GM20000 (cell line): ENCODE measurements at regions not wholly inside any gene's neighbourhood (a gene's known extent, or its start where the extent isn't known, plus 50 kb on each side); places are given as distances from the start of the nearest gene placed in this dataset.

Experiments used
- DNase-seq: peaks from one replicate; pipeline ENCODE4 v3.0.0; 2012; ENCODE audit warnings: low spot score
- CTCF ChIP-seq: IDR thresholded peaks from 2 replicates; pipeline ENCODE4 v1.5.1; 2012; ENCODE audit warnings: mild to moderate bottlenecking, control low read depth; ENCODE audit errors: extremely low read depth, missing control alignments

GRCh38 chr20:57062696-57063270 is 203.7 kb downstream of the BMP7 start:
- DNase-seq: no peak
- TF ChIP-seq CTCF: no peak

GRCh38 chr20:57064836-57065235 is 201.6 kb downstream of the BMP7 start:
- no peak for DNase-seq
- no peak for TF ChIP-seq CTCF

- TF ChIP-seq CTCF: no peak
- DNase-seq: no peak
These were observed 200.8 kb downstream of the BMP7 start for GRCh38 chr20:57065646-57066045.

- TF ChIP-seq CTCF: no peak
These were observed 200.1 kb downstream of the BMP7 start for GRCh38 chr20:57066126-57066900.

GRCh38 chr20:57069442-57069841 is 197.0 kb downstream of the BMP7 start:
- DNase-seq: no peak
- TF ChIP-seq CTCF: no peak

More at GRCh38 chr20:57066126-57066900, 200.1 kb downstream of the BMP7 start:
- DNase-seq: no peak

GRCh38 chr20:57070296-57070695 is 196.1 kb downstream of the BMP7 start:
- TF ChIP-seq CTCF: no peak
- no peak for DNase-seq

GRCh38 chr20:57071283-57071731 is 195.1 kb downstream of the BMP7 start:
- DNase-seq: no peak
- no peak for TF ChIP-seq CTCF
